KBM-7 (cell line): ENCODE measurements at regions not wholly inside any gene's neighbourhood (a gene's known extent, or its start where the extent isn't known, plus 50 kb on each side); places are given as distances from the start of the nearest gene placed in this dataset.

ENCODE experiments used
- DNase-seq: peaks from one replicate; pipeline ENCODE4 v3.0.0-alpha.2; 2015
- in situ Hi-C: fragments of 300-500 bp; cut with MboI; formaldehyde crosslinking; loops from 2 replicates; pipeline ENCODE4 v1.14.3; 2020; ENCODE audit warnings: low sequenced_read_pairs, low pct_unique_long_range_greater_than_20kb, mixed read lengths

DNA sequence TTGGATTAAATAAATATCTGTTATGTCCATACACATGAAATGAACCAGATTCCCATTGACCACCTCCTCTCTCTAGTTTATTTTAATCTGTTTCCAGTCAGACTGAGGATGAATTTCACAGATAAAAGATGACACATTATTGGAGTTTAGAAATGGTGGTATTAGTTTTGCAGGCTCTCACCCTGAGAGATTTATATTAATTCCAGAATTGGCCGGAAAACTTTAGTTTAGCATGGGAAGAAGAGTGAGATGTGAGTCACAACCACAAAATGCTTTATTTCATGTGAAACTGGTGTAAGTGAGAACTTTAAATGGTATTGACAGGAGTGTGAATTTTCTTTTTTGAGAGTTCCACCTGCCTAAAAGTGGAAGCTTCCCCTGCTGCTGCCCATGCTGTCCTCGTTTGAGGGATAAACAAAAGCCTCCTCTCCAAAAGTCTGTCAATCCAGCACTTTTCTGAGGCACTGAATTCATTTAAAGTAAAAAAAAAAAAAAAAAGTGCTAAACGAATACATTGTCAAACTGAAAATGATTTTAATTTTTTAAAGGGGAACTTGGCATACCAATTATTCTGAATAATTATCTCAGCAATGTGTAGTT is 65.1 kb upstream of the EPHA3 start:
- DNase-seq, result no peak
- in situ Hi-C loops, result no loop called here

GRCh38 chr3:89043406-89043932 is 64.0 kb upstream of the EPHA3 start:
- no peak for DNase-seq
- in situ Hi-C loops, result no loop called here

GRCh38 chr3:89046661-89047060 is 60.8 kb upstream of the EPHA3 start:
- DNase-seq, result no peak
- in situ Hi-C loops, result no loop called here

- in situ Hi-C loops, result no loop called here
Observed at GRCh38 chr3:89049119-89049518, 58.3 kb upstream of the EPHA3 start.

DNA sequence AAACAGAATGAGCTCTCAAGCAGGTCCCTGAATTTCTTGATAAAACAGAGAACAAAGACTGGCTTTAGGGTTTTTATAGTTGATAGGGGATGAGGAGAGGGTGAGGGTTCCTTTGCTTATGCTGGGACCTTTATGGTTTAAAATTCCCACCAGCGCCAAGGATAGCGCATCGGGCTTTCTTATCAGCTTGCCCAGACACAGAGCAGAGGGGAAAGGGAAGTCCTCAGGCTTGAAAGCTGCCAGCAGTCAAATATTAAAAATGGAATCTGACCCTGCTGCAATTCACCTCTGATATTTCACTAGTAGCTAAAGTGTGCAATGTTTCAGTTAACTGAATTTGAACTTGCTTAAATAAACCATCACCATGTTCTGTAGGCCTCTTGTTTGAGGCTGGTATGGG is 55.0 kb upstream of the EPHA3 start:
- in situ Hi-C loops, result no loop called here
- DNase-seq, result no peak

More at GRCh38 chr3:89049119-89049518, 58.3 kb upstream of the EPHA3 start:
- no peak for DNase-seq

- in situ Hi-C loops, result no loop called here
- DNase-seq, result no peak
Observed at GRCh38 chr3:89057398-89057797, 50.0 kb upstream of the EPHA3 start.
